Adrenal gland (tissue), 9 donors: ENCODE measurements at regions not wholly inside any gene's neighbourhood (a gene's known extent, or its start where the extent isn't known, plus 50 kb on each side); places are given as distances from the start of the nearest gene placed in this dataset.

Experiments used
- DNase-seq, 7 donors: peaks; one replicate each; pipeline ENCODE4 v3.0.0-alpha.2; 2019 to 2020
- H3K27ac ChIP-seq, 5 donors: fragments of 200-600 bp; sonication (generic) in 4 of 5; 1 replicate in 3 of 5; 2 replicates in 2 of 5; pipeline versions ENCODE4 v1.5.1 to v1.8.0; 2016 to 2020; ENCODE audit warnings: mild to moderate bottlenecking in 1 of 5
- H3K27me3 ChIP-seq: fragments of 200-600 bp; 2 replicates; pipeline ENCODE4 v1.8.0; 2021
- H3K36me3 ChIP-seq, 2 donors: fragments of 200-600 bp; replicated peaks in 1 of 2; 1 replicate in 1 of 2; 2 replicates in 1 of 2; pipeline versions ENCODE4 v1.5.1 to v1.8.0; 2018 to 2022
- H3K4me1 ChIP-seq, 2 donors: fragments of 200-600 bp; replicated peaks in 1 of 2; 1 replicate in 1 of 2; 2 replicates in 1 of 2; pipeline versions ENCODE4 v1.5.1 to v1.8.0; 2018 to 2021
- H3K4me3 ChIP-seq, 4 donors: fragments of 200-600 bp; sonication (generic) in 3 of 4; one replicate each; pipeline ENCODE4 v1.5.1; 2016 to 2018
- H3K9me3 ChIP-seq, 3 donors: fragments of 200-600 bp; sonication (generic) in 1 of 3; replicated peaks in 1 of 3; 1 replicate in 2 of 3; 2 replicates in 1 of 3; pipeline versions ENCODE4 v1.5.1 to v1.8.0; 2016 to 2021
- POLR2A ChIP-seq, 2 donors: fragments of 450-650 bp; IDR thresholded peaks; one replicate each; pipeline ENCODE4 v1.6.1; 2017; ENCODE audit warnings: antibody characterized with exemption in 2 of 2, mild to moderate bottlenecking in 2 of 2, moderate library complexity in 1 of 2
- WGBS, 4 donors: extraction: QIAGEN DNeasy Blood & Tissue Kit in 2 of 4; methylation state at CpG; one replicate each; pipeline versions ENCODE4 v1.1.5 to v1.1.7; 2013 to 2017; 5-methylcytosine and 5-hydroxymethylcytosine counted together
- intact Hi-C, 2 donors: fragments of 100-400 bp; cut with DNase I; formaldehyde crosslinking; loops; one replicate each; pipeline versions ENCODE4 v1.14.1 to v1.15.0; 2022 to 2023
- TF ChIP-seq, protein P1 (sequence below), 6 experiments: fragments of 450-650 bp in 4 of 6; fragments of 200-600 bp in 2 of 6; sonication (generic) in 1 of 6; IDR thresholded peaks; 1 replicate in 5 of 6; 2 replicates in 1 of 6; pipeline versions ENCODE4 v1.5.1 to v1.8.0; 2016 to 2021; ENCODE audit warnings: antibody characterized with exemption in 6 of 6, mild to moderate bottlenecking in 2 of 6, moderate library complexity in 1 of 6
- donor health status: healthy with polysubstance abuse.
- donor health status: Bipolar disorder and iron deficiency.
- donor health status: DM: yes; HTN: yes; CAD: no.
- donor health status: DM: no; HTN: no; CAD: no.
- donor health status: DM: no; HTN: no; CAD: no.

- Histone ChIP-seq H3K4me1 (no peaks in the 10 kb centered on the region), H3K4me3 (no peak overlapping the region), H3K27ac (no peak overlapping the region), H3K36me3 (no peaks in the 10 kb centered on the region), H3K9me3 (no peaks in the 10 kb centered on the region), H3K27me3 (no peaks in the 10 kb centered on the region)
- 74 to 93% (median 78%) methylated on average over 6 to 7 of the region's 7 CpGs for WGBS, 4 donors
- no peak for DNase-seq
- TF ChIP-seq, protein P1, sequence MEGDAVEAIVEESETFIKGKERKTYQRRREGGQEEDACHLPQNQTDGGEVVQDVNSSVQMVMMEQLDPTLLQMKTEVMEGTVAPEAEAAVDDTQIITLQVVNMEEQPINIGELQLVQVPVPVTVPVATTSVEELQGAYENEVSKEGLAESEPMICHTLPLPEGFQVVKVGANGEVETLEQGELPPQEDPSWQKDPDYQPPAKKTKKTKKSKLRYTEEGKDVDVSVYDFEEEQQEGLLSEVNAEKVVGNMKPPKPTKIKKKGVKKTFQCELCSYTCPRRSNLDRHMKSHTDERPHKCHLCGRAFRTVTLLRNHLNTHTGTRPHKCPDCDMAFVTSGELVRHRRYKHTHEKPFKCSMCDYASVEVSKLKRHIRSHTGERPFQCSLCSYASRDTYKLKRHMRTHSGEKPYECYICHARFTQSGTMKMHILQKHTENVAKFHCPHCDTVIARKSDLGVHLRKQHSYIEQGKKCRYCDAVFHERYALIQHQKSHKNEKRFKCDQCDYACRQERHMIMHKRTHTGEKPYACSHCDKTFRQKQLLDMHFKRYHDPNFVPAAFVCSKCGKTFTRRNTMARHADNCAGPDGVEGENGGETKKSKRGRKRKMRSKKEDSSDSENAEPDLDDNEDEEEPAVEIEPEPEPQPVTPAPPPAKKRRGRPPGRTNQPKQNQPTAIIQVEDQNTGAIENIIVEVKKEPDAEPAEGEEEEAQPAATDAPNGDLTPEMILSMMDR (IDR thresholded peaks at IDR 0.05): no peak
- no peak for TF ChIP-seq POLR2A (IDR thresholded peaks at IDR 0.05)
- intact Hi-C loops: no loop called here
These were observed 58.9 kb upstream of the GJB6 start for GRCh38 chr13:20291037-20291436.

- no peaks in the 10 kb centered on the region for H3K36me3 ChIP-seq
- no peak for TF ChIP-seq POLR2A (IDR thresholded peaks at IDR 0.05)
- TF ChIP-seq, protein P1 (IDR thresholded peaks at IDR 0.05): no peak
- DNase-seq: no peak
- H3K27me3 ChIP-seq: no peaks in the 10 kb centered on the region
- 14 to 71% (median 17%) methylated on average over 1 of the region's 1 CpG for WGBS, 4 donors
- no peaks in the 10 kb centered on the region for H3K4me1 ChIP-seq
- no peak overlapping the region for H3K4me3 ChIP-seq
- no peak overlapping the region for H3K27ac ChIP-seq
- H3K9me3 ChIP-seq: peaks cover 0 to 9% (median 0%) of the 10 kb centered on the region in 3 donors
- intact Hi-C loops: no loop called here
These were observed 56.4 kb upstream of the GJB6 start for GRCh38 chr13:20288561-20288960.

DNA sequence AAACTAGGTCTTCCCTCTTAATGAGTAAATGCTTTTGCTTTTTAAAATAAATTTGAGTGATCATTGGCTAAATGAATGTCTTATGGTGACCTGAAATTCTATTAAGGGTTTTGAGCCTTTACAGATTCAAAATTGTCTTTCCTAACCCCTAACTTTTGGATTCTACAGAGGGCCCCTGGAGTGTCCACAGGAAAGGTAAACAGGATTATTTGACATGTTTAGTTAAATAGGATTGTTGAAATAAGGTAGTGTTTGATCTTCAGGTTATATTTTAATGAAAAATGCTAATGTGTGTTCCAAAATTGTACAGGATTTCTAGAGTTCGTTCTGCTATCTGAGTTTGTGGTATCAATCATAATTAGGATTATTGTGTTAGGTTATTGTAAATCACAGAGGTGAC, 55.9 kb upstream of the GJB6 start:
- TF ChIP-seq, protein P1 (IDR thresholded peaks at IDR 0.05): no peak
- no peak for TF ChIP-seq POLR2A (IDR thresholded peaks at IDR 0.05)
- 50 to 70% (median 55%) methylated on average over 1 of the region's 1 CpG for whole genome bisulfite sequencing, 4 donors
- Histone ChIP-seq H3K36me3 (no peaks in the 10 kb centered on the region), H3K4me3 (no peak overlapping the region), H3K27me3 (no peaks in the 10 kb centered on the region), H3K4me1 (no peaks in the 10 kb centered on the region), H3K9me3 (peaks cover 0 to 9% (median 0%) of the 10 kb centered on the region in 3 donors), H3K27ac (no peak overlapping the region)
- no peak for DNase-seq
- intact Hi-C loops: no loop called here

DNA sequence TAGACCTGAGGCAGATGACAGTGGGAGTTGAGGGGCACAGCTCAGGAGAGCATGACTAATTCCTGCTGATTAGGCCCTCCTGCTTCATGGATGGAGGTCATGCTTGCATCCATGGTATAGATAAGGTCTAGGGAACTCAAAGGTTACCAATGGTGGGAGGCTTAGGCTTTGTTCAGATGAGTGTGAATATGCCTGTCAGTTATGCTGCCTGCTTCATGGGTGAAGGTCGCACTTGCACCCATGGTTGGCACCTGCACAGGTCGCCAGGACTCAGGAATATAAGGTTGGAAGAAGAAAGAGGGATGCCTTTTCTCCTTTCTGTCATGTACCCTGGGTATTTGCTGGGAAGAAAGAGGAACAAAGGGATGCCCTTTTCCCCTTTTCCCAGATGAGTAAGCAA, 53.4 kb upstream of the GJB6 start:
- Histone ChIP-seq H3K4me3 (no peak overlapping the region), H3K4me1 (no peaks in the 10 kb centered on the region), H3K27me3 (no peaks in the 10 kb centered on the region), H3K27ac (no peak overlapping the region), H3K9me3 (peaks cover 0 to 9% (median 0%) of the 10 kb centered on the region in 3 donors), H3K36me3 (no peaks in the 10 kb centered on the region)
- TF ChIP-seq, protein P1 (IDR thresholded peaks at IDR 0.05): no peak
- no peak for TF ChIP-seq POLR2A (IDR thresholded peaks at IDR 0.05)
- intact Hi-C loops: no loop called here
- DNase-seq: no peak
- 79 to 94% (median 87%) methylated on average over 2 of the region's 2 CpGs for WGBS, 4 donors
